ENCODE measurements at regions not wholly inside any gene's neighbourhood (a gene's known extent, or its start where the extent isn't known, plus 50 kb on each side); places are given as distances from the start of the nearest gene placed in this dataset.

GRCh38 chr9:79507801-79508200, 64.0 kb upstream of the TLE4 start:
- DNase-seq = no peak
- intact Hi-C loops (cut with DNase I) = no loop called here

DNA sequence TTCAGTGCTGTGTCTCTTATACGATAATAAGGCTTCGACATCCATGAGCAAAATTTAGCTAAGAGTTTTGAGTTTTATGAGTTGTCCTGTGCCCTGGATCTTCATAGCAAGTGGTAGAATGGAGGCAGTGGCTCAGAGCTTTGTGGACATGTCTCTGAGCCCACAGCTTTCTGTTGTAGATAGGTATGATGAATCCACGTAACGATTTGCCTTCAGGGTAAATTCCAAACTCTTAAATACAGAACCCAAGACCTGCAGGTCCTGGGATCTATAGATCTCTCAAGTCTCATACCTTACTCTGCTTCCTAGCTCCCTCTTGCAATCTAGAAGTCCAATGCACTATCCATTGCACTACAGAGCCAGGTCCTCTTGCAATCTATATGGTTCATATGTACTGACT, 59.5 kb upstream of the TLE4 start:
- no peak for DNase-seq
- intact Hi-C loops (cut with DNase I) = no loop called here

Data from posterior cingulate gyrus (tissue), 11 donors.